HFFc6 (cell line): ENCODE measurements at regions not wholly inside any gene's neighbourhood (a gene's known extent, or its start where the extent isn't known, plus 50 kb on each side); places are given as distances from the start of the nearest gene placed in this dataset.

Experiments
- DNase-seq: peaks from one replicate; pipeline ENCODE4 v3.0.0-alpha.2; 2018
- H3K27ac Mint-ChIP-seq: 2 replicates; pipeline ENCODE4 v1.8.0; 2020; ENCODE audit warnings: mild to moderate bottlenecking, mixed read lengths
- H3K27me3 Mint-ChIP-seq: 2 replicates; pipeline ENCODE4 v1.8.0; 2021; ENCODE audit warnings: mild to moderate bottlenecking, moderate library complexity, mixed read lengths; ENCODE audit not compliant: insufficient read depth
- H3K36me3 Mint-ChIP-seq: 2 replicates; pipeline ENCODE4 v1.8.0; 2021; ENCODE audit warnings: low read depth, mixed read lengths
- H3K4me1 Mint-ChIP-seq: 2 replicates; pipeline ENCODE4 v1.8.0; 2020; ENCODE audit warnings: low read depth, mixed read lengths
- H3K4me3 Mint-ChIP-seq: 2 replicates; pipeline ENCODE4 v1.8.0; 2020; ENCODE audit warnings: mild to moderate bottlenecking, moderate library complexity, mixed read lengths
- H3K9me3 Mint-ChIP-seq: 2 replicates; pipeline ENCODE4 v1.8.0; 2020; ENCODE audit warnings: mild to moderate bottlenecking, mixed read lengths
- CTCF ChIP-seq: fragments of 200-600 bp; sonication (generic); IDR thresholded peaks from 2 replicates; pipeline ENCODE4 v1.5.0; 2021; ENCODE audit warnings: antibody characterized with exemption, mild to moderate bottlenecking

GRCh38 chr1:244280201-244280600, 171.5 kb downstream of the ADSS2 start:
- Mint-ChIP-seq H3K36me3 (peaks cover 4% of the 10 kb centered on the region; the same call in 1 of the 2 replicates), H3K27me3 (peaks cover 3% of the 10 kb centered on the region), H3K9me3 (no peaks in the 10 kb centered on the region), H3K27ac (no peak overlapping the region), H3K4me1 (peaks cover 29% of the 10 kb centered on the region), H3K4me3 (no peak overlapping the region)
- DNase-seq: no peak
- no peak for TF ChIP-seq CTCF

GRCh38 chr1:244280859-244281258, 170.8 kb downstream of the ADSS2 start:
- no peak overlapping the region; the same call in 1 of the 2 replicates for H3K27ac Mint-ChIP-seq
- H3K4me1 Mint-ChIP-seq: peaks cover 24% of the 10 kb centered on the region
- no peaks in the 10 kb centered on the region for H3K9me3 Mint-ChIP-seq
- peaks cover 4% of the 10 kb centered on the region; the same call in 1 of the 2 replicates for H3K36me3 Mint-ChIP-seq
- H3K27me3 Mint-ChIP-seq: peaks cover 3% of the 10 kb centered on the region
- DNase-seq: peak; percentile 59
- TF ChIP-seq CTCF: no peak
- no peak overlapping the region for H3K4me3 Mint-ChIP-seq

- DNase-seq: no peak
- Mint-ChIP-seq H3K27ac (no peak overlapping the region), H3K36me3 (peaks cover 6% of the 10 kb centered on the region; the same call in 1 of the 2 replicates), H3K9me3 (no peaks in the 10 kb centered on the region), H3K27me3 (peaks cover 7% of the 10 kb centered on the region; the same call in 1 of the 2 replicates), H3K4me3 (no peak overlapping the region), H3K4me1 (peaks cover 15% of the 10 kb centered on the region)
- no peak for TF ChIP-seq CTCF
These were observed 167.9 kb downstream of the ADSS2 start for GRCh38 chr1:244283772-244284171.

- Mint-ChIP-seq H3K36me3 (peaks cover 9% of the 10 kb centered on the region; the same call in 1 of the 2 replicates), H3K27ac (no peak overlapping the region), H3K4me3 (no peak overlapping the region), H3K27me3 (peaks cover 7% of the 10 kb centered on the region; the same call in 1 of the 2 replicates), H3K4me1 (peaks cover 15% of the 10 kb centered on the region), H3K9me3 (no peaks in the 10 kb centered on the region)
- no peak for DNase-seq
- TF ChIP-seq CTCF: no peak
These were observed 167.0 kb downstream of the ADSS2 start for GRCh38 chr1:244284641-244285156.

- Mint-ChIP-seq H3K4me3 (no peak overlapping the region), H3K9me3 (no peaks in the 10 kb centered on the region), H3K4me1 (no peaks in the 10 kb centered on the region), H3K27ac (no peak overlapping the region), H3K36me3 (peaks cover 9% of the 10 kb centered on the region; the same call in 1 of the 2 replicates), H3K27me3 (peaks cover 10% of the 10 kb centered on the region; the same call in 1 of the 2 replicates)
- DNase-seq: no peak
- TF ChIP-seq CTCF: no peak
These were observed 165.4 kb downstream of the ADSS2 start for GRCh38 chr1:244286341-244286740.
